Neuronal stem cell (in vitro differentiated cells): ENCODE measurements at regions not wholly inside any gene's neighbourhood (a gene's known extent, or its start where the extent isn't known, plus 50 kb on each side); places are given as distances from the start of the nearest gene placed in this dataset.

ENCODE experiments used
- DNase-seq: peaks from one replicate; pipeline ENCODE4 v3.0.0-alpha.2; 2013; ENCODE audit warnings: low spot score
- H2AFZ ChIP-seq: one replicate; pipeline ENCODE4 v1.6.1; 2013; ENCODE audit warnings: mild to moderate bottlenecking, low read length, inconsistent platforms
- H2AK5ac ChIP-seq: 2 replicates; pipeline ENCODE4 v1.6.1; 2013; ENCODE audit warnings: low read depth, mild to moderate bottlenecking, inconsistent platforms, low read length, moderate library complexity, mixed read lengths
- H2BK120ac ChIP-seq: 2 replicates; pipeline ENCODE4 v1.6.1; 2013; ENCODE audit warnings: low read depth, mild to moderate bottlenecking, inconsistent platforms, low read length, moderate library complexity, mixed read lengths
- H2BK12ac ChIP-seq: one replicate; pipeline ENCODE4 v1.6.1; 2013; ENCODE audit warnings: low read length, inconsistent platforms
- H2BK15ac ChIP-seq: 2 replicates; pipeline ENCODE4 v1.6.1; 2013; ENCODE audit warnings: mild to moderate bottlenecking, low read length, inconsistent platforms, mixed read lengths
- H2BK5ac ChIP-seq: one replicate; pipeline ENCODE4 v1.6.1; 2013; ENCODE audit warnings: inconsistent platforms, mild to moderate bottlenecking, low read length, moderate library complexity
- H3K14ac ChIP-seq: one replicate; pipeline ENCODE4 v1.6.1; 2013; ENCODE audit warnings: low read length, inconsistent platforms
- H3K18ac ChIP-seq: 2 replicates; pipeline ENCODE4 v1.6.1; 2013; ENCODE audit warnings: low read length, inconsistent platforms
- H3K23ac ChIP-seq: 2 replicates; pipeline ENCODE4 v1.6.1; 2013; ENCODE audit warnings: low read depth, mild to moderate bottlenecking, mixed read lengths, low read length, inconsistent platforms; ENCODE audit not compliant: poor library complexity
- H3K27ac ChIP-seq: replicated peaks from 3 replicates; pipeline ENCODE4 v1.5.1; 2013; ENCODE audit warnings: low read length, inconsistent platforms
- H3K27me3 ChIP-seq, 3 experiments: 2 replicates each; pipeline ENCODE4 v1.6.1; 2013; ENCODE audit warnings: low read length in 3 of 3, mild to moderate bottlenecking in 2 of 3, inconsistent platforms in 1 of 3, low read depth in 1 of 3, mixed read lengths in 1 of 3, moderate library complexity in 1 of 3; ENCODE audit not compliant: control insufficient read depth in 3 of 3, insufficient read depth in 3 of 3
- H3K36me3 ChIP-seq, 2 donors: replicated peaks in 1 of 2; 2 replicates each; pipeline ENCODE4 v1.6.1; 2013; ENCODE audit warnings: low read length in 2 of 2; ENCODE audit not compliant: control insufficient read depth in 2 of 2, insufficient read depth in 2 of 2
- H3K4ac ChIP-seq: 2 replicates; pipeline ENCODE4 v1.6.1; 2013; ENCODE audit warnings: inconsistent platforms, mild to moderate bottlenecking, low read length, moderate library complexity
- H3K4me1 ChIP-seq, 2 donors: 1 replicate in 1 of 2; 2 replicates in 1 of 2; pipeline ENCODE4 v1.6.1; 2013; ENCODE audit warnings: low read length in 2 of 2, low read depth in 1 of 2; ENCODE audit not compliant: control insufficient read depth in 2 of 2, insufficient read depth in 1 of 2
- H3K4me2 ChIP-seq: one replicate; pipeline ENCODE4 v1.6.1; 2013; ENCODE audit warnings: mild to moderate bottlenecking, low read length, inconsistent platforms; ENCODE audit not compliant: insufficient read depth, poor library complexity, severe bottlenecking
- H3K4me3 ChIP-seq, 2 donors: 2 replicates each; pipeline ENCODE4 v1.5.1; 2013; ENCODE audit warnings: low read length in 2 of 2, mild to moderate bottlenecking in 2 of 2, inconsistent platforms in 1 of 2, moderate library complexity in 1 of 2
- H3K79me1 ChIP-seq: one replicate; pipeline ENCODE4 v1.6.1; 2013; ENCODE audit warnings: low read depth, mild to moderate bottlenecking, inconsistent platforms, low read length, moderate library complexity
- H3K9ac ChIP-seq: one replicate; pipeline ENCODE4 v1.6.1; 2013; ENCODE audit warnings: mild to moderate bottlenecking, low read depth, low read length, inconsistent platforms; ENCODE audit not compliant: poor library complexity
- H3K9me3 ChIP-seq, 2 donors: replicated peaks in 1 of 2; 2 replicates each; pipeline versions ENCODE3 to v1.6.1; 2013; ENCODE audit warnings: low read length in 2 of 2, mild to moderate bottlenecking in 2 of 2, inconsistent platforms in 1 of 2, low read depth in 1 of 2, mixed read lengths in 1 of 2, moderate library complexity in 1 of 2; ENCODE audit not compliant: control insufficient read depth in 2 of 2, insufficient read depth in 1 of 2
- H4K8ac ChIP-seq: one replicate; pipeline ENCODE4 v1.6.1; 2013; ENCODE audit warnings: low read depth, mild to moderate bottlenecking, inconsistent platforms, low read length, moderate library complexity
- H4K91ac ChIP-seq: one replicate; pipeline ENCODE4 v1.6.1; 2013; ENCODE audit warnings: low read length, low read depth, mild to moderate bottlenecking, inconsistent platforms; ENCODE audit not compliant: poor library complexity
- WGBS, 2 donors: extraction: QIAGEN DNeasy Blood & Tissue Kit; methylation state at CpG; one replicate each; pipeline ENCODE4 v1.1.7; 2013; ENCODE audit warnings: missing lambda C conversion rate in 2 of 2, mixed read lengths in 1 of 2; ENCODE audit not compliant: insufficient read length in 2 of 2, insufficient replicate concordance in 1 of 2; ENCODE audit errors: extremely low coverage in 2 of 2; 5-methylcytosine and 5-hydroxymethylcytosine counted together

GRCh38 chr4:175469514-175469913 lies 342.6 kb downstream of the GPM6A start:
- WGBS, 2 donors: no CpG with 5 or more reads among the region's 2 CpGs
- no peaks in the 10 kb centered on the region for H3K36me3 ChIP-seq
- no peak overlapping the region for H3K23ac ChIP-seq
- H3K4me2 ChIP-seq: no peak overlapping the region
- H3K14ac ChIP-seq: no peak overlapping the region
- no peak overlapping the region for H2AK5ac ChIP-seq
- H3K79me1 ChIP-seq: no peaks in the 10 kb centered on the region
- H3K9ac ChIP-seq: no peak overlapping the region
- no peak overlapping the region for H3K4me3 ChIP-seq
- H3K18ac ChIP-seq: no peak overlapping the region
- H2BK120ac ChIP-seq: no peak overlapping the region
- H2AFZ ChIP-seq: no peak overlapping the region
- no peak for DNase-seq
- H3K4ac ChIP-seq: no peak overlapping the region
- no peak overlapping the region for H2BK12ac ChIP-seq
- H3K9me3 ChIP-seq: no peaks in the 10 kb centered on the region
- no peaks in the 10 kb centered on the region for H3K4me1 ChIP-seq
- no peaks in the 10 kb centered on the region for H3K27me3 ChIP-seq
- no peak overlapping the region for H4K91ac ChIP-seq
- no peak overlapping the region for H4K8ac ChIP-seq
- no peak overlapping the region for H2BK5ac ChIP-seq
- no peak overlapping the region for H2BK15ac ChIP-seq
- no peak overlapping the region for H3K27ac ChIP-seq

- Histone ChIP-seq H3K4me2 (no peak overlapping the region), H3K27ac (no peak overlapping the region), H3K23ac (no peak overlapping the region), H4K8ac (no peak overlapping the region), H3K36me3 (no peaks in the 10 kb centered on the region), H4K91ac (no peak overlapping the region), H2BK12ac (no peak overlapping the region), H2BK120ac (no peak overlapping the region), H3K14ac (no peak overlapping the region), H2AK5ac (no peak overlapping the region), H2BK15ac (no peak overlapping the region), H3K18ac (no peak overlapping the region), H3K4me1 (no peaks in the 10 kb centered on the region), H2BK5ac (no peak overlapping the region), H3K4ac (no peak overlapping the region), H3K9ac (no peak overlapping the region), H3K27me3 (no peaks in the 10 kb centered on the region), H3K4me3 (no peak overlapping the region), H3K79me1 (no peaks in the 10 kb centered on the region), H3K9me3 (no peaks in the 10 kb centered on the region), H2AFZ (no peak overlapping the region)
- no peak for DNase-seq
- WGBS, 2 donors: no CpG with 5 or more reads among the region's 1 CpG
Observed at GRCh38 chr4:175470131-175470530, 341.9 kb downstream of the GPM6A start.

DNA sequence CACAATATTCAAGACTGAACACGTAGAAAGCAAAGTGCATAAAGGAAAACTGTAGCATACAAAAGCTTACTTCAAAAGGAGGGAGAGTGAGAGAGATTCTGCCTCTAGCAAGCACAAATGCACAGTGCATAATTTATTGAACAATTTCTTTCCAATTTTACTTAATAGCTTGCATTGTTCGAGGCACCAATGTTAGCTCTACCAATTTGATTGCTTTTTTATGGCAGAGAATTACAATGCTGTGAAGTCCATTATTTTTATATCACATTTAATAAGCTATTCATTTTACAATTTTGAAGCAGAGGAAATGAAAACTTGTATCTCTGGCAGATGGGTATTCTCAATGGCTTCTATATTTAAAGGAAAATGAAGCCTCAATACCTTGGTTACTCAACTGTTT lies 331.7 kb downstream of the GPM6A start:
- no peak overlapping the region for H3K27ac ChIP-seq
- no peaks in the 10 kb centered on the region for H3K9me3 ChIP-seq
- H3K18ac ChIP-seq: no peak overlapping the region
- no peak overlapping the region for H4K91ac ChIP-seq
- H3K79me1 ChIP-seq: no peaks in the 10 kb centered on the region
- no peak overlapping the region for H2BK15ac ChIP-seq
- H3K14ac ChIP-seq: no peak overlapping the region
- no peak overlapping the region for H3K4ac ChIP-seq
- no peak overlapping the region for H3K9ac ChIP-seq
- H3K27me3 ChIP-seq: no peaks in the 10 kb centered on the region
- no peak overlapping the region for H3K4me2 ChIP-seq
- no peaks in the 10 kb centered on the region for H3K36me3 ChIP-seq
- no peak overlapping the region for H4K8ac ChIP-seq
- DNase-seq: no peak
- H3K4me1 ChIP-seq: no peaks in the 10 kb centered on the region
- no peak overlapping the region for H3K23ac ChIP-seq
- no peak overlapping the region for H2AK5ac ChIP-seq
- H2BK5ac ChIP-seq: no peak overlapping the region
- H2BK120ac ChIP-seq: no peak overlapping the region
- no peak overlapping the region for H2AFZ ChIP-seq
- H3K4me3 ChIP-seq: no peak overlapping the region
- WGBS, 2 donors: no CpG with 5 or more reads among the region's 2 CpGs
- H2BK12ac ChIP-seq: no peak overlapping the region

- H3K27ac ChIP-seq: no peak overlapping the region
- no peak for DNase-seq
- H3K4me1 ChIP-seq: no peaks in the 10 kb centered on the region
- H2BK12ac ChIP-seq: peak overlapping the region; percentile 41
- H3K9ac ChIP-seq: no peak overlapping the region
- no peak overlapping the region for H4K91ac ChIP-seq
- H4K8ac ChIP-seq: no peak overlapping the region
- no CpG with 5 or more reads among the region's 5 CpGs for WGBS, 2 donors
- peak overlapping the region; percentile 65 for H3K23ac ChIP-seq
- no peaks in the 10 kb centered on the region for H3K36me3 ChIP-seq
- no peak overlapping the region for H3K4me2 ChIP-seq
- peak overlapping the region; percentile 37 for H2BK15ac ChIP-seq
- H3K79me1 ChIP-seq: no peaks in the 10 kb centered on the region
- no peak overlapping the region for H2AFZ ChIP-seq
- H3K27me3 ChIP-seq: no peaks in the 10 kb centered on the region
- H2AK5ac ChIP-seq: peak overlapping the region; percentile 68
- H2BK5ac ChIP-seq: no peak overlapping the region
- peak overlapping the region; percentile 82 for H3K14ac ChIP-seq
- H3K4ac ChIP-seq: no peak overlapping the region
- no peak overlapping the region for H2BK120ac ChIP-seq
- peak overlapping the region; percentile 19 for H3K18ac ChIP-seq
- H3K4me3 ChIP-seq: no peak overlapping the region
- H3K9me3 ChIP-seq: peaks cover 0 to 2% of the 10 kb centered on the region in 2 donors
Observed at GRCh38 chr4:175499735-175500352, 312.2 kb downstream of the GPM6A start.
